Stimulated activated CD4-positive, alpha-beta T cell treated with anti-CD3 and anti-CD28 coated beads, Interleukin-12 subunit alpha, Interleukin-12 subunit beta, amount 100 ng/mL, for 4 hours (primary cell): ENCODE measurements at regions not wholly inside any gene's neighbourhood (a gene's known extent, or its start where the extent isn't known, plus 50 kb on each side); places are given as distances from the start of the nearest gene placed in this dataset.

Source experiments
- DNase-seq: peaks from one replicate; pipeline ENCODE4 v3.0.0-alpha.2; 2020

GRCh38 chr9:87086221-87086818, 139.0 kb upstream of the GAS1 start:
- no peak for DNase-seq

DNA sequence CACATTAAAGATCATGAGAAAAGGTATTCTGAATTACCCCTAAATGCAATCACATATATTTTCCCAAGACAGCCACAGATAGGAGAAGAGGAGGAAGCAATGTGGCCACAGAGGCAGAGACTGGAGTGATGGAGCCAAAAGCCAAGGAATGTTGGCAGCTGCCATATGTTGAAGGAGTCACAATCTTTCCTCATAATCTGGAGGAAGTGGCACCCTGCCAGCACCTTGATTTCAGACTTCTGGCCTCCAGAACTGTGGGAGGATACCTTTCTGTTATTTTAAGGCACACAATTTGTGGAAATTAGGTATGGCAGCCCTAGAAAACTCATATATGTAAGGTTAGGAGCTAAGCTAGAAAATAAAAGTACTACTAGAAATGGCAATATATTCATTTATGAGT, 139.9 kb upstream of the GAS1 start:
- no peak for DNase-seq

DNA sequence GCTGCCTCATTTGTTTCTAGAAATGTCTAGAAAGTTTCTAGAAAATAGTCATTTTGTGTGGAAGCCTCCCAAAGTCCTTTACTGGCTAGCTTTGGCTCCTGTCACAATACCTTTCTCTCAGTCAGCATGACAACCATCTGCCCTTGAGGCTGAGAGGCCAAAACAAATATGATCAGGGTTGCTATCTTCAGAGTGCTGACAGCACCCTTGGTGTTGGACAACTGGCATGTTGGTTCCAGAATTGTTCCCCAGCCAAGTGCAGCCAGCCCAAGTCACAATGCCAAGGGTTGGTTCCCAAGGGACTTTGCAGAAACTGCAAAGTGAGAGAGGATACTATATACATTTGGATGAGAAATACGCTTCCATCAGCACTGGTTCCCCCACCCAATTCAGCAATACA, 140.9 kb upstream of the GAS1 start:
- no peak for DNase-seq

DNA sequence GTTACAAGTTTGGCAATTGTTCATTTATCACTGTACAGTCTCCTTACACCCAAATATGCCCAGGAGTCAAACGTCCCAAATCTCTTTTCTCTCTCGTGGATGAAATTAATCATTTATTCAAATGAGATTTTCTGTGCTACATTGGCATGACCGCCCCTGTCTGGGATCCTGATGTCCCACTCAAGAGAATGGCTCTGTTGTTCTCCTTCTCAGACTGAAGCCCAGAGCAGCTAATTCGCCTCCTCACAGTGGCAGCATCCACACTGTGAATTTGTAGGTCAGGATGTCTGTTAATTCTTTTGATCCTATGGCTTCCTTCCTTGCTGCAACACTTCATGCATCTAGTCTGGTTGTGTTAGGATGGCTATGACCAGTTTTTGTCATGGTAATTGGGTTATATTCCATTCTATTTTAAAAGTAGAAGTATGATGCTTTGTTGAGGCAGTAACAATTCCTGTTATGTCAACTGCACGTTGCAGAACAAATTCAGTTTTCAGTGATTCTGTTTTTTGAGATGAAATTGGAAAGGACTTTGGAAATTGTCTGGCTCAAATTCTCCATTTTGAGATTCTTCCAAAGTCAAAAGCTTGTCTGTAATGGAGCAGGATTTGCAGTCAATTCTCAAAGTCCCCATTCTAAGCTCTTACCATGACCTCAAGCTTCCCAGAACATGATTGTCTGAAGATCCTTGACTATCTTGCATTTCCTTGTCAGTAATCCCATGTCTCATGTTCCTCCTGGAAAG, 141.5 kb upstream of the GAS1 start:
- DNase-seq, result no peak

DNA sequence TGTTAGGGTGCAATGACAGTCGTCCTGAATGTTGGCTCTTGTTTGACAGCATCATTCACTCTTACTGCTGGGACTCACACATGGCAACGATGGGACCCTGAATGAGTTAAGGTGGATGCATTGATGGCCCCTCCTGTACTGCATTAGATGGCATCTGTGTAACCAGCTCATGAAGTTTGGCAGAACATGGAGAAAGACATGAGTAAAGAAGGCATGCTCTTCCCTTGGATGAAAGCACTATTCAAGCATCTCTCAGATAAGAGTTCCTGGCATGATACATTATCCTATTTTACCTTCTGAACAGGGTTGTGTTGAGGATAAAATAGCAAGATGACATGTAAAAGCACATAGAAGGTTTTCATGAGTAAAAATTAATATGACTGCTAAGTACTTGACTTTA, 142.2 kb upstream of the GAS1 start:
- no peak for DNase-seq

GRCh38 chr9:87089929-87090328, 142.6 kb upstream of the GAS1 start:
- no peak for DNase-seq

GRCh38 chr9:87093777-87094176, 146.5 kb upstream of the GAS1 start:
- no peak for DNase-seq

DNA sequence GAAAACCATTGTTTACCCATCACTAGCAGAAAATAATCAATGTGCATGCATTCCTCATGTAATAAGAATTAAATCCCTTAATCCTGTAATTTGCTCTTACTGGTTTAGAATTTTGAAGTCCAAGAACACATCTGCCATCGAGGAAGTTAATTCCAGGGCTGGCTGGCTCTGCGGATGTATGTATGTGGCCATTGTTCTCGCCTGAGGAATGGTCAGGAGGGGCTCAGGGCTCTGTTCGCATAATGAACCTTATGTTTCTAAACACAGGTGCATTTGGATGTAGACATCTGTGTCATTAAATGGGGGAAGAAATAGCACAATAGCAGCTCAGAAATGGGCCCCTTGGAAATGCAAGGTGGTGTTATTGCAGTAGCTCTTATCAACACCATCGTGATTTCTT, 148.6 kb upstream of the GAS1 start:
- DNase-seq, result no peak

DNA sequence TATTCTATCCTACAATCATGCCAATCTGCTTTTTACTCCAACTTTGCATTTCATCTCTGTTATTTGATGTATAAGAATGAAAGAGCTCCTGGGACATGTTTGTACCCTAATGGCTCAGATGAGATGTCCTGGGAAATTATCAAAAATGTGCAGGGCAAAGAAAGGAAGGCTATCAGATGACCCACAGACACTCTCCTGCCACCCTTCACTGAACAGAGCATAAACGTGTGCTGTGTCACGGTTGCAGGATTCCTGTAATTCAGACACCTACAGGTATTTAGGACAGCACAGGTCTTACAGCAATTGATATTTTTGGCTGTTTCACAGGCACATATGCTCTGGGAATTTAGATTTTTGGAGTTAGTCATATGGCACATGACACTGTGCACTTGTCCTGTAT, 149.2 kb upstream of the GAS1 start:
- DNase-seq, result no peak

- no peak for DNase-seq
Observed at GRCh38 chr9:87097238-87097637, 149.9 kb upstream of the GAS1 start.

DNA sequence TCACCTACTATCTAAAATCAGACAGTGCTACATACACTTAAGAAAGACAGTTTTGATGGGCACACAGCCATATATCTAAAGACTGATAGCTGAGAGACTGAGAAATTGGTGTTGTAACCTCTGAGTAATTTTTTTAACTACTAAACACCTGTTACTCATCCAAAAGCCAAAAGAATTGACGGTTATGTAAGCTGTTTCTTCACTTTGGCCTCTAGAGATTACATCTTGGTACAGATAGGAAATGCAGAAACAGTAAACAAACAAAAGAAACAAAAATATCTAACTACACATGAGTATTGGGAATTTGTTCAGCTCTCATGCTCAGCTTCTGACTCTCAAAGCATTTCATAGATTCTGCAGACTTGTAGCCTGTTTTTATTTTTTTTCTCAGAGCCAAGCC, 152.1 kb upstream of the GAS1 start:
- DNase-seq, result no peak

DNA sequence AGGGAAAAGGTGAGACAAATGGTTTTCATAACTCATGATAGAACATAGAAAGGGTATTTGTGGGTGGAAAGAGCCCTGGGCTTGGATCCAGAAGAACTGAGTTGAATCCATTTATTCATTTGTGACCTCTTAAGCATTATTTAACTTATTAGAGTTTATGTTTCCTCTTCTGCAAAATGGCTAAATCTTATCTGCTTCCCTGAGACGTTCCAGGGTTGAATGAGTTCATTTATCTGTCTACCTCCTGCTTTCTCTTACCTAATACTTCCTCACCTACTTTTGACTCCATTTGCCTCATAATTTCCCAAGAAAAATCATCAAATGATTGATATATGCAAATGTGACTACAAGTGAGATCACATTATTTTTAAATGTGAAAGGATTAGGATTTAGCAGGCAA, 152.7 kb upstream of the GAS1 start:
- DNase-seq, result no peak

DNA sequence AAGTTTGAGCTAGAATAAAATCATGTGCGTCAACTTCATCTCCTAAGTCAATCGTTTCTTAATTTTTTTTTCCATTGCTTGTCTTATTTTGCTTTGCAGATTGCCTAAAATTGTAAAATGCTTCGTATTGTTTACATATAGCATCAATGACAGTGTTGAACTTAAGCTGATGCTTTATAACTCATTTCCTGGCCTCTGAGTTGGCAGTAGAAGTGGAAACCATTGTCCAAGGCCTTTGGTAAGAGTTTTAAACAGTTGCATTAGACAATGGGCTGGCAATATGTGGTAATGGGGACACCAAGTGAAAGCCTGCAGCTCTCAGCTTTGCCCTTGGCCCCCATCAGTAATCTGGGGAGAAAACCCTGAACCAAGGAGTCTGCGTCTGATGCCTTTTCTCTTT, 154.8 kb upstream of the GAS1 start:
- no peak for DNase-seq

GRCh38 chr9:87107072-87107471, 159.8 kb upstream of the GAS1 start:
- DNase-seq, result no peak

DNA sequence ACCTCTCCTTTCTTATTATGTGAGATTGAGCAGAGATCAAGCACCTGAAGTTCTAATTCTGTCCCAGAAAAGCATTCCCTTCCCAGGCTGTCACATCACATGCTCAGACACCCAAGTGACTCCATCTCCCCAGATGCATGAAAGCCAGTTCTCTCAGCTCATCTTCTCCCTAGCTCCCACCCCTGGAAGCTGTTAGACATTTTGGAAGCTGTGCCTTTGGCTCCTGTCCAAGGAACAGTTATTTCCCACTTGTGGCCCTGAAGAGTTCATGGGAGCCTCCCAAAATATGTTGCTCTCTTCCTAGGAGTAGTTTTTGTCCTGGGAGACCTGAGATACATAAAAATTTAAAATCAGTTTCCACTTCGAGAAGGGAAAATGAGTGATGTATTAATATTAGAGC, 161.4 kb upstream of the GAS1 start:
- DNase-seq, result no peak

DNA sequence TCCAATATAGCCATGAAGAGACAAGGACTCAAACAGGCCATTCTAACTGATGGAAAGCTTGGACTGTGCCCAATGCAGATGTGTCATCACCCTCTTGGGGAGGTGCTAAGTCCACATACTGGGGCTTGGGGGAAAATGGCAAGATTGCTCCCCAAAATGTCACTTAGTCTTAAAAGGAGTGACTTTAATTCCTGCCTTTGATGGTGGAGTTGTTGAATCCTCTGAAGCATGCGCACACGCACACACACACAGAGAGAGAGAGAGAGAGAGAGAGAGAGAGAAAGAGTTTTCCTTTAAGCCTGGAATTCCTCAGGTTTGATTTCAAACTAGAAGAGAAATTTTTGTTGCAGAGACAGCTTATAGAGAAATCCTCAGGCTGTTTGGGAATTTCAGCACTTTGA, 161.9 kb upstream of the GAS1 start:
- no peak for DNase-seq

- DNase-seq, result no peak
Observed at GRCh38 chr9:87109851-87110250, 162.5 kb upstream of the GAS1 start.

- DNase-seq, result no peak
Observed at GRCh38 chr9:87111010-87111409, 163.7 kb upstream of the GAS1 start.

DNA sequence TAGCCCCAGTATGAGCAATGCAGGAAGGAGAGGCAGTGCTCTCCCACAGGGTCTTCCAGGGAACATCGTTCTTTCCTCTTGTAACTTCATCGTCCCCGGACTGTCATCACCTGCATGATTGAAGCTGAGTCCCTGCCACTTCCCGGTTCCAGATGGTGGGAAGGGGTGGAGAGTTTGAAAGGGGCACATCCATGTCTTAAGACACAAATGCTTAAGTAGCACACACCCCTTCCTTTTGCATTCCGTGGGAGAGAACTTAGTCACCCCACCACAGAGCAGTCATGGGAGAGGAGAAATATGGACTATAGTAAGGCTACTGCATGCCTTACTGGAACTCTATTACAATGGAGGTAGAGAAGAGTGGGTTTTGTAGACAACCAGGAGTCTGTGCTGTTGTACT, 165.3 kb upstream of the GAS1 start:
- DNase-seq, result no peak

DNA sequence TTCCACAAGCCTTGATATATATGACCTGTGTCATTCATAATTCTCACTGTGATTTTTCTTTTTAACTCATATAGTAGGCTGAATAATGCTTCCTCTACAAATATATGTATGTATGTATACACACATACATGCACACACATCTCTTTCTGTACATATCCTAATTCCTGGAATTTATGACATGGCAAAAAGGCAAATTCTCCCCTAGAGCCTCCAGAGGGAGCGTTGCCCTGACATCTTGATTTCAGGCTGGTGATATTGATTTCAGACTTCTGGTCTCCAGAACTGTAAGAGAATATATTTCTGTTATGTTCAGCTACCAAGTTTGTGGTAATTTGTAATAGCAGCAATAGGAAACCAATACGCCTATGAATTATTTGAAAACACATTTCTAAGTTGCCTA, 166.6 kb upstream of the GAS1 start:
- no peak for DNase-seq

DNA sequence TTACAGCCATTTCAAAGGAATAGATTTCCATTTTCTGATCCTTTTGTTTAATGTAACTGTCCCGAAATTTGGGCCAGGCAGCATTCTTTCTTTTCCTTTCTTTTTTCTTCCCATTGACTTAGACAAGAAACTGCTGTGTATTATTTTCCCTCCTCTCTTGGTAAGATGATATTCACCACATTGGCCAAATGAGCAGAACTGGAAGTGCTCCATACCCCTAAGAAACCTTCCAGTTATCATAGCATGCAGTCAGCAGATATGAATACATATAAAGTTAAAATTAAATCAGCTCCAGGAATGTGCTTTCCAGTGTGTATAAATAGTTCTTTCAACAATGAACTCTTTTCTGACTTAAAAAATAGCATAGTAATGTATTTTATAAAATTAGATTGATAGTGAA, 168.5 kb upstream of the GAS1 start:
- DNase-seq, result no peak

- no peak for DNase-seq
Observed at GRCh38 chr9:87116492-87116891, 169.2 kb upstream of the GAS1 start.

- no peak for DNase-seq
Observed at GRCh38 chr9:87118594-87118993, 171.3 kb upstream of the GAS1 start.

DNA sequence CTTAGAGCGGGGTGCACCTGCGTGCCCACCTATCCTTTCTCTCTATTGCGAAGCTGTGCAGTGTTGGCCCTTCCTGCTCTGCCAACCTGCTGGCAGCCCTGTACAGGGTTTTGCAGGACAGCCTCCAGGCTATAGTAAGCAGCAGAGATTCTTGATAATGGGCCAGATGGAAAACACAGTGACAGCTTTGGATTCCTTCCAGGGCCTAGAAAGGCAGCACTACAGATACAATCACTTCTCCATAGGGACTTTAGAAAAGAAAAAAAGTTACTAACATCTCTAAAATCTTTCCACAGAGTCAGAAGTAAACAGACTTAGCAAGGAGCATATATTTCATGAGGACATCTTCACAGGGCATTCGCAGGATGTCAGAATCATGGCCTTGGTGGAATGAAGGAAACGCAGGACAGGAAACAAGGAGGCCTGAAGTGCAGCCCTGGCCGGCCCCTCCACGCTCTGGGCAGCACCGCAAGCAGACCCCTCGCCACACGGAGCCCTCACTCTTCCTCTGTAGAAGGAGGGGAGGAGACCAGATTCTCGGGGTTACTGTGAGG, 172.1 kb upstream of the GAS1 start:
- DNase-seq, result no peak

DNA sequence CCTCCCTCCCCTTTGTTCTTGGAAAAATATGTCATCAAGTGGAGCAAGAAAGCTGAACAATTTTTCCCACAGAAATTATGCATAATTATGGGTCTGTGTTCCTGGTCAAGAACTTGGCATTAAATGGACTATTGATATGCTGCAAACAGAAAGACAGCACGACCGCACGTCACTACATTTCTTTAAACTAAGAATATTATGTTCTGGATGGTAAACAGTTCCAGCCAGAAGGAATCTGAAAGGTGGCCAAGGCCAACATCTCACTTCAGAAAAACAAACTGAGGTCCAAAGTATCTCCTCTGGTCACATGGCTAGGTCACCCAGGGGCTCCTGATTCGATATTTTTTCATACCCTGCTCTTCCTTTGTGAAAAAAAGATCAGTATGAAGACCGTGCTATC, 173.3 kb upstream of the GAS1 start:
- DNase-seq, result no peak
